GM21717 (cell line): ENCODE measurements at regions not wholly inside any gene's neighbourhood (a gene's known extent, or its start where the extent isn't known, plus 50 kb on each side); places are given as distances from the start of the nearest gene placed in this dataset.

Source experiments
- ATAC-seq: cut with Tn5 transposase; IDR thresholded peaks from one replicate; pipeline ENCODE4 v1.9.1; 2021; ENCODE audit warnings: mild to moderate bottlenecking, moderate library complexity; ENCODE audit not compliant: unreplicated experiment

- ATAC-seq, result no peak
Measured at GRCh38 chr12:13843841-13844240, 137.6 kb downstream of the GRIN2B start.

GRCh38 chr12:13841358-13841757 lies 140.0 kb downstream of the GRIN2B start:
- ATAC-seq, result no peak

GRCh38 chr12:13839365-13840336 lies 141.8 kb downstream of the GRIN2B start:
- ATAC-seq, result no peak

GRCh38 chr12:13836099-13836498 lies 145.3 kb downstream of the GRIN2B start:
- no peak for ATAC-seq

DNA sequence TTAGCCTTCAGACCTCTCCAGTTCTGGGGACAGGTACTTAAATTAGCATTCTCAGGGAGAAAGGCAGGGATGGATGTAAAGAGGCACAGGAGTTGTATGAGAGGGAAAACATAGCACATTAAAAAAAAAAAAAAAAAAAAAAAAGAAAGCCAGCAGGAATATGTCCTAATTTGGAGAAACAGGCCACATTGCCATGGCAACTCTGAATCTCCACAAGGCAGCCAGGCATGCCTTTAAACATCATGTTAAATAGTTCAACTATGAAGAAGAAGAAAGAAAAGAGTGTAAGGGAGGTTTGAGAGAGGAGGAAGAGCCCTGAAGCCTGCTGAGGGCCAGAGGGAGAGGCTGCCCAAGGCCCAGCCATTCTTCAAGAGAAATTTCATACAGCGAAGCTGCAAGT lies 145.8 kb downstream of the GRIN2B start:
- ATAC-seq, result no peak

DNA sequence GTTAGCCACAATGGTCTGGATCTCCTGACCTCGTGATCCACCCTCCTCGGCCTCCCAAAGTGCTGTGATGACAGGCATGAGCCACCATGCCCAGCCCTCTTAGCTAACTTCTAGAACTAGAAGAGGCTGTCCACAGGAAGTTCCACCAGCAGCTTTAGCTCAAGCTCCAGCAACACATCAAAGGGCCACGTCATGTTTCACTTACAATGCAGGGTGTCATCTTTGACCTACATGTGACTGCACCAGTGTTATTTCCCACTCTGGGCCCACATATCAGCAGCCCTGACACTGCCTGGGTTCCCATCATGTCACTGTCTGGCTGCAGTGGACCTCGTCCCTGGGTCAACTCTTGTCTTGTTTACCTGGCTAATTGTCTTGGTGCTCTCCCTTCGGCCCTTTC lies 147.2 kb downstream of the GRIN2B start:
- ATAC-seq, result no peak

GRCh38 chr12:13817131-13817530 lies 164.3 kb downstream of the GRIN2B start:
- no peak for ATAC-seq

GRCh38 chr12:13816394-13816793 lies 165.0 kb downstream of the GRIN2B start:
- no peak for ATAC-seq

- ATAC-seq, result no peak
Measured at GRCh38 chr12:13812168-13812567, 169.2 kb downstream of the GRIN2B start.

DNA sequence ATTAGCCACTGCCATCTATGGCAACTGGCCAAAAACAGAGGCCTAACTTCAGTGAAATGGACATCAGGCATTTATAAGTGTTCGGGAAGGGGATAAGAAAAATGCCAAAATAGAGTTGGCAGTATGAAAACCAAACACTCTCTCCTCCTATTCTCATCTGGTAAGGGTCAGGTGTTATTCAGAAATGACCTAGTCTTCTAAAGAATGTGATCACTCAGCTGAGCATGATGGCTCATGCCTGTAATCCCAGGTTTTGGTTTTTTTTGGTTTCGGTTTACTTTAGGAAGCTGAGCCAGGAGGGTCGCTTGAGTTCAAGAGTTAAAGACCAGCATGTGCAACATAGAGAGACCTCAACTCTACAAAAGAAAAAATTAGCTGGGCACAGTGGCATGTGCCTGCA lies 170.3 kb downstream of the GRIN2B start:
- ATAC-seq, result no peak

- no peak for ATAC-seq
Measured at GRCh38 chr12:13805041-13805440, 176.4 kb downstream of the GRIN2B start.

DNA sequence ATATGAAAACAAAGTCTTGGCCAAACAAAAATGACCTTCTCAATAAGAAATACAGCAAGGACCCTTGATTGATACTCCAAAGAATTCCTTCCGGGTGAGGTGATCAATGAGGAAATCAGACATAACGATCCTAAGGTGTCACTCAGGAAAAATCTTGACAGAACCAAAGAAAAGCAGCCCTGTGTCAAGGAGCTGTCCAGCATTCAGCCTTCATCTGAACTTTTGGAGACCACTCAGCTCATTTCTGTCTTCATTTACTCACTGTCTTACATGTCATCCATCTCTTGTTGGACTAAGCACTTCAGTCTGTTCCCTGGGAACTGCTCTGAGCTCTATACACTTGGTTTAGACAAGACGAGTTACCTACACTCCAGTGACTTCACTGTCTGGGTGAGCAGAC lies 179.9 kb downstream of the GRIN2B start:
- no peak for ATAC-seq

DNA sequence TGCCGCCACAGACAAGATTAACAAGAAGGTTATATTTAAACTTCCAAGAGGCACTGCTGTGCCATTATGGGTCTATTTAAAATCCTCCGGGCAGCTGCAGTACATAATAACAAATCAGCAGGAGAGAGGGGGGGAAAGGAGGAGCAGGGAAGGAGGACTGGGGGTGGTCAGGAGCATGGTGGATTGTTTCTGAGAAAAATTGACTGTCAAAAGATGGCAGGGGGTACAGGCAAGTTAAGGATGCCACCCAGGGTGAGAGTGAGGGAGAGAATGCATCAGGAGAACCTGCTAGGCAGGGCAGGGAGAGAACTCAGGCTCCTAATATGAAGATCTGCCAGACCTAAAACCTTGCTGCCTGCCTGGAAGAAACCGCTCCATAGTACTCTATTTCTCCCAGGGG lies 181.8 kb downstream of the GRIN2B start:
- no peak for ATAC-seq

GRCh38 chr12:13798162-13798561 lies 183.2 kb downstream of the GRIN2B start:
- no peak for ATAC-seq

DNA sequence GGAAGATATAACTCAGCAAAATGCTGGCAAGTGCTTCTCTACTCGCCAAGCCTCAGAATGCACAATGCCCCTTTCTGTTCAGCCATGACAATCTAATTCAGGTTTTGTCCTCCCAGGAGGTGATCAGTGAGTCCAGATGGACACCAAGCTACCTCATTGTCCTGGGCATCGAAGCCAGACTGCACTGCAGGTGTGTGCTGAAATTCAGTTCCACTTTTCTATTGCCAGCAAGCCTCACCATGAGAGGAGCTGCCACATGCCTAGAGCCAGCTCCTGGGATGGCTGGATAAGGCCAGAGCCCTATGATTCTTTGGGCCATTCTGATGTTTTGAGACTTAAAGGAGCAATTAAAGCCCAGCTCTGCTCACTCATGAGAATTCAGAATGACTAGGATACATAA lies 186.7 kb downstream of the GRIN2B start:
- no peak for ATAC-seq

DNA sequence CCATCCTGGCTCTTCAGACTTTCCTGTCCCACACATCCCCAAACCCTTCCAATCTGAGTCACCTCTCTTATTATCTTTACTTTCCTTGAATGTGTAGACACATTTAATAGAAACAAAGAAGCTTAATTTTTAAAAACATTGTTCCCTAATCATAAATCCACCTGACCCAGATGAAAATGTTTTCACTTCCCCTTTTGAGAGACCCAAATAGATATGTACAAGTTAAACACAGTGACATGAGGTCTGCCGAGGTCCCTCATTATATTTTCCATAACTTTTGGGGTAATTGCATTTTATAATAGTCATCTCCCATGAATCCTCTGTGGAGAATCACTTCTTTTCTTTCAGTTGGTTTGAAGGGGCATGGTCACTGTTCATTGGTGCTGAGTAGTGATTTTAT lies 191.1 kb downstream of the GRIN2B start:
- no peak for ATAC-seq

DNA sequence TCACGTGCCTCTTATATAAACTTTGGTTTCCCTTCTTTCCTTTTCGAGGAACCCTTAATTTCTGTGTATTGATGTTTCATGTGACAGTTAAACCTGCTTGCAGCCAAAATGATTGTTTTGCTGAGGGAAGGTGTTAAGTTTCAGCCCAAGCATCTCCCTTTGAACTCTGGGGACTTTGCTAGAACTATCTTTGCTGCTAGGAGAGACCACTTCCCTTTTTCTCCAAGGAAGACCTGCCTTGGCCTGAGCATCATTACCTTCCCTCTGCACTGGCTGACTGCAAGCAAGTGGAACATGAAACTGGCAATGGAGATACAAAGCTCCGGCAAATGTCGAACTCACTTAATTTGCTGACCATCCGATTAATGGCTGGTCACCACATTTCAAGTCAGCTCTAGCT lies 192.8 kb downstream of the GRIN2B start:
- ATAC-seq, result no peak

GRCh38 chr12:13786646-13787045 lies 194.8 kb downstream of the GRIN2B start:
- no peak for ATAC-seq

- no peak for ATAC-seq
Measured at GRCh38 chr12:13784504-13784903, 196.9 kb downstream of the GRIN2B start.

DNA sequence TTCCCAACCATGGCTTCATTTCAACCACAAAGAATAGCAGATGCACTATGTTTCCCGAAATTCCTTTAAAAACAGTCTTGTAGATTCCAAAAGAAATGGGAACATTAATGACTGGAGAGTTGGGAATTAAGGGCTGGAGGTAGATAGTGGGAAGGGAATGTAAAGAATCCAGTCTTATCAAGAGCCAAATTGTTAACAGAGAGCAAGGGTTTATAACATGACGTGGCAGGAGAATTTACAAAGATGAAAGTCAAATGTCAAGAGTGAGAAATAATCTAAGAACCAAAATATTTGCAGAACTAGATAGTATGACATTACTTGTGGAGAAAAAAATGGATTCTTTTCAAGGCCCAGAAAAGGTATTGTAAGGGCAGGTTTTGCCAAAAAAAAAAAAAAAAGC lies 200.9 kb downstream of the GRIN2B start:
- ATAC-seq, result no peak

DNA sequence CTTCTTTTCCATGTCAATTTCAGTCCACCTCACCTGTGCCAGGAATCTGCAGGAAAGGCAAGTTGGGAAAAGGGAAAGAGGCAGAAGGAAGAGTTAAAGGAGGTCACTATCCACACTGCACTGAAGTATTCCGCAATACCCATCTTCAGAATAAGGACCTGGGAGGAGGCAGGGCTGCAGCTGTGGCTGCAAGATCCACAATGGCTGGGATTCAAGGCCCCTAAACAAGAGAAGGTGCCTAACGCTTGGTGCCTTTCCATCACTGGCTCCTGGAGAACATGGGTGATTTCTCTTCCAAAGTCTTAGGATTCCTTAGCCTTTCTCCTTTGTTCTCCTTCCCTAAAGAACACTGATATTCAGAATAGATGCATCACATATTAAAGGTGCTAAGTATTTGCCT lies 204.0 kb downstream of the GRIN2B start:
- ATAC-seq, result no peak

DNA sequence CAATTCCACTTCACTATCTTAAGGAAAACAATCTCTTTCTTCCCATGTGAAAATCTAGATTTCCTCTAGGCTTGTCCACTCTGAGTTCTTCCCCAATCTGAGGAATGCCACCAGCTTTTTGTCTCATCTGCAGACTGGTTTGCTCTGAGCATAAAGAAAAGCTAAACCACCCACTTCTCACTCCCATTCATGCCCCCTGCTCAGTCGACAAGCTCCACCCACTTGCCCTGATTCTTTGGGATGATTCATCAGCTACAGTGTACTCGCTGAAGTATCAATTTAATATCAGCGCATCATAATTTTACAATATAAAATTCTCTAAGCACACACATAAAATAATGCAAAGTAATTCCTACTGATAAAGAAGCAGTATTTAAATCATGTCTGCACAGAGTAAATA lies 209.1 kb downstream of the GRIN2B start:
- ATAC-seq, result no peak

GRCh38 chr12:13770576-13770975 lies 210.8 kb downstream of the GRIN2B start:
- ATAC-seq, result no peak
